CD4-positive, alpha-beta T cell treated with Interleukin-10 for 1 hour (primary cell): ENCODE measurements at regions not wholly inside any gene's neighbourhood (a gene's known extent, or its start where the extent isn't known, plus 50 kb on each side); places are given as distances from the start of the nearest gene placed in this dataset.

Experiments
- DNase-seq: peaks from one replicate; pipeline ENCODE4 v3.0.0-alpha.2; 2020

- DNase-seq = no peak
These were observed 50.2 kb upstream of the XPA start for GRCh38 chr9:97747201-97747965.

- no peak for DNase-seq
These were observed 51.4 kb upstream of the XPA start for GRCh38 chr9:97748525-97748924.

DNA sequence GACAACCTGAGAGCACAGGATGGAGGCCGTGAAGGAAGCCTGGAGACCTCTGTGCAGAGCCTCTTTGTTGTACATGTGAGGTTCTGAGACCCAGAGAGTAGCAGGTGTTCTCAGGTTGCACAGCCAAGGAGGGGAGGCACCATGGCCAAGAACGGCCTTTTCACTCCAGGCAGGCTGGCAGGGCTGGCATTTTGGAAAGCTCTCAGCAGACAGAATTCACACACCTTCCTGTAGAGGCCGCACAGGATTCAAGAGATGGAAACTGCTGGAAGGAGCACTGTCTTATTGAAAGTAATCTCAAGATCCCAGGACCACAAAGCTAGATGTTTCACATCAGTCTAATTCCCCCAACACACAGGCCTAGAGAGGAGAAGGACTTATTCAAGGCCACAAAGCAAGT, 52.8 kb upstream of the XPA start:
- DNase-seq = no peak

DNA sequence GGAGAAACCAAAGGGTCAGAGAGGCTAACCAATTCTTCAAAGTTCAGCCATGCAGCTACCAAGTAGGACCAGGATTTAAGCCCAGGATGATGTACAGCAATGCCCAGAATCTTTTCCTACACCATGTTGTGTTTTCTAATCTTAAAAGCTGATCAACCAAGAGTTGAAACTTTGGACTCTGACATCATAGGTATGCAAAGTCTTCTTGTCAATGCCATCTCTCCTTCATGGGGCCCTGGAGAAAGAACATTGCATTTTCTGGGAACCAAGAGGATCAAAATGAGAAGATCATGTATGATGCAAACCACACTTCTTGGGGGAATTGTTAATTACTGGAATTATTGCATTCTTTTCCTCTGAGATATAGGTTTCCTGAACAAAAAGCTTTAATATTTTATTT, 54.4 kb upstream of the XPA start:
- no peak for DNase-seq

- no peak for DNase-seq
These were observed 55.1 kb upstream of the XPA start for GRCh38 chr9:97752274-97752673.

- no peak for DNase-seq
These were observed 56.2 kb upstream of the XPA start for GRCh38 chr9:97753364-97753763.

GRCh38 chr9:97753975-97754374, 56.8 kb upstream of the XPA start:
- DNase-seq = no peak

DNA sequence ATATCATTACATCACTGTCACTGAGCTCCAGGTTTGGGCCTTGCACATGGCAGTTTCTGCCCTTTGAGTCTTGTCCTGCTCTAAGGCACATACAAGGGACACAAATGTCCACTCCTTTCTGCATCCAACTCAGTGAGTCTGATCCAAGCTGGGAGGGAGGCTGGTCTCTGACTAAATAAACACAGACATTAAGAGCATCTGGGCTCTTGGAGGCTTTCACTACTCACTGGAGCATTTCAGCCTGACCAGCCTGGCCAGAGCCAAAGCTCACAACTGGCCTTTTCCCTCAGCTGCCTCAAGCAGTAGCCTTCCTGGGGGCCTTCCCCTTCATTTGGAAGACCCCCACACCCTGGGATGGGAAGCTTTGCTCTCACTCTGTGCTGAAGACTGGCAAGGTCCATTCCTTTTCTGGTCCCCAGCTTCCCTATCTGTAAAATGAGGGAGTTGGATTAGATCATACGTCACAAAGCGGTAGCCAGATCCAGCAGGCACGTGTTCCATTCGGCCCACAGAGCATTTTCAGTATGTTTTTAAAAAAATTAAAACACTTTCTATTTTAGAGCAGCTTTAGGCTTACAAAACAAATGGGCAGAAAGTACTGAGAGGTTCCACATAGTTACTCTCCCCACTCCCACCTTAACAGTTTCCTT, 58.6 kb upstream of the XPA start:
- DNase-seq = no peak

DNA sequence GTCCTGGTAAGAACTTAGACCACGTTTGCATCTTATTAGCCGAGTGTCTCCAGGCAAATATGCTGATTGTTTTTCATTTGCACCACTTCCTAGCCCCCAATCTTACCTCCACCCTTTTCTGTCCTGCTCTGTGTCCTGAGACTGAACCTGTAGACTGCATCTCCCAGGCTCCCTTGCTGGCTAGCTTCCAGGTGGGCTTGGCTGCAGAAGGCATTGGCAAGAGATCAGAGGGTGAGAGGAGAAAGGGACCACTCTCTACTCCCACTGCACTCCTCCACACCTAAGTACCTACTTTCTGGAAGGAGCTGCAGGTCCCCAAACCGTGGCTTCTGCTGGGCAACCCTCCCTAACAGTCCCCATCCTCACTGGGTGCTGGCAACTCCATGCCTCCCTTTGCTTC, 59.9 kb upstream of the XPA start:
- no peak for DNase-seq

GRCh38 chr9:97758334-97758916, 61.3 kb upstream of the XPA start:
- no peak for DNase-seq

- DNase-seq = no peak
These were observed 62.6 kb upstream of the XPA start for GRCh38 chr9:97759581-97760288.

DNA sequence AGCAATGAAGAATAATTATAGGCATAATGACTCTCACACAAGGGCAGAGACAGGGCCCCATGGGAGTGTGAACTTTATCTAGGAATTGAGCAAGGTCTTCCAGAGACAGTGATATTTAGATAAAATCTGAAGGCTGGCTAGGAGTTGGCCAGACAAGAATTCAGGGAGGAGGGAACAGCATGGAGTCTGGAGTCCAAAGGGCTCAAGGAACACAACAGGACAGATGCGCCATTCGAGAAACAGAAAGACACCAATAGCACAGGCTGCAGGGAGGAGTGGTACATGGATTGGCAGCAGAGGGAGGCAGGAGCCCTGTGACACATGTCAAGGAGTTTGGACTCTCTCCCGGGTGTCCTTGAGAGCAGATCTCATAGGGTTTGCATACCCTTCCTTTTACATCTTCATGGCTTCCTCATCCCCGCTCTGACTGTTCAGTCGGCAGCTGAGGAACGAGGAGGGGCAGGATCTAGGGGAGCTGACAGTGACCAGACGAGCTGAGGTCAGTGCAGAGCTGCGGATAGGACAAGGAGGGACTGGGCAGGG, 64.0 kb upstream of the XPA start:
- no peak for DNase-seq

DNA sequence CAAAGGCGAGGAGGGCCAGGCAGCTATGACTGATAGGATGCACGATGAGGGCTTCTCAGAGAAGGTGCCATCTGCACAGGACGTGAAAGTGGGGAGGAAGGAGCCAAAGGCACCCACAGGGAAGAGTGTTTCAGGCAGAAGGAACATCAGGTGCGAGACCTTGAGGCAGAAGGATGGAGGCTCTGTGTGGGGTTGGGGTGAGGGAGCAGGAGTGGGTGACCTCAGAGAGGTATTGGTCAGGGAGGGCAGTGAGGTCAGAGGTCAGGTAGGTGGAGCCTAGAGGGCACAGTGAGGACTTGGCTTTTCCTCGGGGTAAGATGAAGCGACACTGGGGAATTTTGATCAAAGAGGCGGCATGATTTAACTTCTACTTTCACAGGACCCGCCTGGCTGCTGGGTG, 64.7 kb upstream of the XPA start:
- no peak for DNase-seq

DNA sequence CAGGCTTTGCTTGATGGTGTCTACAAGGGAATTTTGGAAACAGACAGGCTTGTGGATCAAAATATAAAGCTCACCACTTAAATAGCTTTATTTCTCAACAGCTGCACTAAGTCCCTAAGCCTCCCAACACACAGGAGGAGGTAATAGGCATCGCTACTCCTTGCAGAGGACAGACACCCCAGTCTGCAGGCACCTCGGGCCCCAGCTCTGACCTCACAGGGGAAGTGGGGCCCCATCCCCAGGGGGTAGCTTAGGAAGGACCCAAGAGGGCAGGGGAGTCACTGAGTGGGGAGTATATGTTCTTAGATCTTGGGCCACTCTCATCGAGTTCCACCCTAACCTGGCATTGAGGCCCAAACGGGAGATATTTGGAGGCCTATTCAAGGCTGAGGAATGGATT, 66.7 kb upstream of the XPA start:
- DNase-seq = no peak

DNA sequence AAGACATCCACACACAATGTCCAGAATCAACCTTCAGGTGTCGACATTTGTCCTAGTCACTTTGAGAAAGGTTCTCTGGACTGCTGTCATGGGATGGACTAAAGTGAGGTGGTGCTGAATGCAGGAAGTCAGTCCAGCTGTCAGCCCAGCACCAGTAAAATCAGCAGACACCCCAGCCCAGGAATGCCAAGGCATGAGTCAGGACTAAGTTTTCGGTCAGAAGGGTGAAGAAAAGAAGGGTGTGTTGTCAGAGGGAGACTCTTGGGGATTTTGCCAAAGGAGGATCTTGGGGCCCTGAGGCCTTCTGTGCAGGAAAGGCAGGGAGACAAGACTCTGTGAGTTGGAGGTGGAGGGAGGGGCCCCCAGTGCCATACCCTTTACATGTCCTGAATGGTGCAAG, 69.0 kb upstream of the XPA start:
- DNase-seq = no peak

GRCh38 chr9:97766610-97767009, 69.5 kb upstream of the XPA start:
- DNase-seq = no peak

DNA sequence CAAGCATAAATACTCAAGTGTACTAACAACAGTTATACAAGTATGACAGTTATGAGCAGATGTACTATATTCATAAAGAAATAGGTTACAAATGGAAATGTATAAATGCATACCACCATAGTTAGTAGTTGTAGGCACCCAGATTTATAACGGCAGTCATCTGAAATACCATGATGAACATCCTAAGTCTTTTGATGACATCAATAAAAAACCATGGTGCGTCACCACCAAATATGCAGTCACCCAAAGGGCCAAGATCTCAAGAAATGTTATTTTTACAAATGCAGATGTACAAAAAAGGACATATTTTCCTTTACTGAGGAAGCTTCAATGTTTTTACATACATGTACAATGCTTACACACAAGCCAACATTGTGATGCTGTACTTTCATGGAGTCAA, 70.8 kb upstream of the XPA start:
- no peak for DNase-seq

GRCh38 chr9:97768746-97769145, 71.6 kb upstream of the XPA start:
- DNase-seq = no peak

DNA sequence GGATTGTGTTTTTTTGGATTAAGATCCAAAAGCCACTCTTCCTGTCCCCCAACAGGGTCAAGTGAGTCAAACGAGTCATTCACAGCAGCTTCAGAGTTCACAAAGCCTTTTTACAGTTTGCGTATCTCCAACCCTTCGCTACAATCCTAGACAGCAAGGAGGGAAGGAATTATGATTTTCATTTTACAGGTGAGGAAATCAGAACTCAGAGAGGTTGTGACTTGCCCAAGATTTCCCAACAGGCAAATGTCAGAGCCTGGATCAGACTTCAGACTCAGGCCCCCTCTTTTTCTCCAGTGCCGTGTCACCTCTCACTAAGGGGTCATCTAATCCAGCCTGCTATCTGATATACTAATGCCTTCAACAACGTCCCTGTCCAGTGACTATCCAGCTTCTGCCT, 72.1 kb upstream of the XPA start:
- no peak for DNase-seq

- no peak for DNase-seq
These were observed 73.8 kb upstream of the XPA start for GRCh38 chr9:97770808-97771372.

DNA sequence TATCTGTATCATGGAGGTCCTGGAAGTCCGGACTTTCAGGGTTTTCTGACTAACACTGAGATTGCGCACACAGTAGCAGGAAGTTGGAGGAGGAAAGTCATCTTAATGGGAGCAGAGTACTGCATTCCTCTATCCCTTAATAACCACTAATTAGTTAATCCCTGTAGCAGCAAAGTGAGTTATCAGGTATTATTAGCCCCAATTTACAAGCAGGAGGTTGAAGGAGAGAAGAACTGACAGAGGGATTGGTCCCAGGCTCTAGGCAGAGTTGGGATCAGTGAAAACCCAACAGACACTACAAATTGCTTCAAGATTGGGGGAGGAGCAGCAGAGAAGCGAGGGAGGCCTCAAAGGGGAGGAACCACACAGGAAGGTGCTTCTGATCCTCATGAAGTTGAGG, 74.5 kb upstream of the XPA start:
- DNase-seq = no peak

- no peak for DNase-seq
These were observed 75.0 kb upstream of the XPA start for GRCh38 chr9:97772145-97772544.

- no peak for DNase-seq
These were observed 76.0 kb upstream of the XPA start for GRCh38 chr9:97773091-97773490.
